ENCODE measurements at regions not wholly inside any gene's neighbourhood (a gene's known extent, or its start where the extent isn't known, plus 50 kb on each side); places are given as distances from the start of the nearest gene placed in this dataset.

DNA sequence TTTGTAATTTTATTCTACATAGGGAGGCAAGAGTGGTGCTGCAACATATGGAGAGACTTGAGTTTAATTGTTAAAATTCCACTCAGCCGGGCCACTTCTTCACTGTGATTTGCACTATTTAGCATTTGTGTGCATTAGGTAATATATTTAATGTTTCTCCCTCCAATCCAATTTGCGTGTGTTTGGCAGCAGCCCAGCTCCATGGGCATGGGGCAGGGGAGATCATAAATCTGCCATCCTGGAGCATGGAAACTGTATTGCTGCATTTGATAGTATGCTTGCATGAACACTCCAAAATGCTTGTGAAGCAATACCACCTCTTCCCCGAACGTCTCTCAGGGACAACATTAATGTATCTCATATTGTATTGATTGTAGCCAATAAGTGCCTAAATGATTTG is 339.1 kb upstream of the RBFOX1 start:
- DNase-seq: no peak

DNA sequence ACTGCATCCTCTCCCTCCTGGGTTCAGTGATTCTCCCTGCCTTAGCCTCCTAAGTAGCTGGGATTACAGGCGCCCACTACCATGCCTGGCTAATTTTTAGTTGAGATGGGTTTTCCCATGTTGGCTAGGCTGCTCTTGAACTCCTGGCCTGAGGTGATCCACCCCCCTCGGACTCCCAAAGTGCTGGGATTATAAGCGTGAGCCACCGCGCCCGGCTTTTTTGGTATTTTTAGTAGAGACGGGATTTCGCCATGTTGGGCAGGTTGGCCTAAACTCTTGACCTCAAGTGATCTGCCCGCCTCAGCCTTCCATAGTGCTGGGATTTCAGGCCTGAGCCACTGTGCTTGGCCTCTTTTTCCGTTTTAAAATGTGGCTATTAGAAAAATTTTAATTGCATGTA is 343.8 kb upstream of the RBFOX1 start:
- DNase-seq: no peak

DNA sequence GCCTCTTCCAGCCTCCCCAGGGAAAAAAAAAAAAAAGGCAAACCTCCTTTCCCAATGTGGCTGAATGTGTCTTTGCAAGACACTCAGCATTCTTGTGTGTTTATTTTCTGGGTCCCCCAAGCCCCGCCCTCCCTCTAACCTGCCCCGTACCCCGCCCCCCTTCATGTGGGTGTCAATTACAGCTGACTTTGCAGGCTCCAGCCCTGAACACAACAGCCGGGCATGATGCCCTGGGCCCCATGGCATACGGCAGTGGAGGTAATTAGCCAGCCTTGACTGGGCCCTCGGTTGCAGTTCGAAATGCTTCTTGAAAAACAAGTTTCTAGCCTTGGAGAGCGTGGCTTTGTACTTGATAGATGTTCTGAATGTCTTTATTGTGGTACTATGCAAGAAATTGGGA is 354.7 kb upstream of the RBFOX1 start:
- DNase-seq: no peak

DNA sequence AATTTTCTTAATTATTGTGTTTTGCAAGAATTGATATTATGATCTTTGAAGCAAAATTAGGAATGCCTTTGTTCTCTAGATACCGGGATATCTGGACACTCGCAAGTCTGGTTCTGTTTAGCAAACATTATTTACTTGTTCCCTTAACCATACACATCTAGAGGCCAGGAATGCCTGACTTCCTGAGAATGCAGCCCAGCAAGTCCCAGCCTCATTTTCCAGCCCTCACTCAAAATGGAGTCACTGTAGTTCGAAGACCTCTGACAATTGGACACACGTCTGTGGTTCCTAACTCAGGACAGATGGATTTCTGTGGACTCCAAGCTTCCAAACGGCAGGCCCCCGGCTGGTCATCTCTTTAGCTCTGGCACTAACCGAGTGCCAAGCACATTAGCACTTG is 355.4 kb upstream of the RBFOX1 start:
- no peak for DNase-seq

DNA sequence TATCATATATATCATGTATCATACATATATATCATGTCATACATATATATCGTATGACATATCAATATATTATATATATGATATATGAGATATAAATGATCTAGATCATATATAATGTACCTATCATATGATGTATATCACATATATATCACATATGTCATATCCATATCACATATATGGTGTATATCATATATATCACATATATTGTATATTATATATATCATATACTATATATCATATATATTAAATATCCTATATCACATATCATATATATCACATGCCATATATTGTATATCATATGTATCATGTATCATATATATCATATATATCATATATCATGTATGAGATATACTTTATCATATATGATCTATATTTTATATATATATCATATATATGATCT is 355.9 kb upstream of the RBFOX1 start:
- DNase-seq: no peak

DNA sequence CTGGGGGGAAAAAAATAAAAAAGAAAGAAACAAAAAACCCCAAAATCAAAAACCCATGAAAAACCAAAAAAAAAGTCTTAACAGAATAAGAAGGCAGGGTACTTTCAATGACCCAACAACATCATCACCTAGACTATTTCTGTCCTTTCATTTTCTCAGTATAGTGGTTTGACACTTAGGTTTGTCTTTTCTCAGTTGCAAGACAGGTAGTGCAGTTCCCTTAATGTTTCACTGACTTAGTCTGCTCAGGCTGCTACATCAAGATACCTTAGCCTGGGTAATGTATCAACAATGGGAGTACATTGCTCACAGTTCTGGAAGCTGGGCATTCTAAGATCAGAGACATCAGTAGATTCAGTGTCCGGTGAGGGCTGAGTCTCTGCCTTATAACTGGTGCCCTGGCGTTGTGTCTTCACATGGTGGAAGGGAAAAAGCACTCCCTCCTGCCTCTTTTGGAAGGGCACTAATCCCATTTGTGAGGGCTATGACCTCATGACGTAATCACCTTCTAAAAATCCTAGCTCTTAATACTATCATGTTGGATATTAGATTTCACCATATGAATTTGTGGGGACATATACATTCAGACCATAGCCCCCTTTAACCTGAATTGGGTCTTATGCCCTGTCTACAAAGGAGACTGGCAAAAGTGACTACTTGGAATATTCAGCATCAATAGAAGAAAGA is 362.3 kb upstream of the RBFOX1 start:
- DNase-seq: no peak

DNA sequence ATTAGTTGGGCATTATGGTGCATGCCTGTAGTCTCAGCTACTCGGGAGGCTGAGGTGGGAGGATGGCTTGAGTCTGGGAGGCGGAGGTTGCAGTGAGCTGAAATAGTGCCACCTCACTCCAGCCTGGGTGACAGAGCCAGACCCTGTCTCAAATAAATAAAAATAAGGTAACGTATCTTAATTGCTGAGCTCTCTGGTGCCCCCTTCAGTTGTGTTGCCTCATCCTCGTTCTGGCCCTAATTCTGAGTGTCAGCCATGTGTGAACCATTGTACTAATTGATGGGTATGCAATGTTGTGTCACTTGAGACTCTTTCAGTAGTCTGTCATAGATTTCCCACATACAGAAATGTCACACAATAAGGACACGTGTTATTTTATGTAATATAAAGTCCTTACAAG is 363.1 kb upstream of the RBFOX1 start:
- no peak for DNase-seq

DNA sequence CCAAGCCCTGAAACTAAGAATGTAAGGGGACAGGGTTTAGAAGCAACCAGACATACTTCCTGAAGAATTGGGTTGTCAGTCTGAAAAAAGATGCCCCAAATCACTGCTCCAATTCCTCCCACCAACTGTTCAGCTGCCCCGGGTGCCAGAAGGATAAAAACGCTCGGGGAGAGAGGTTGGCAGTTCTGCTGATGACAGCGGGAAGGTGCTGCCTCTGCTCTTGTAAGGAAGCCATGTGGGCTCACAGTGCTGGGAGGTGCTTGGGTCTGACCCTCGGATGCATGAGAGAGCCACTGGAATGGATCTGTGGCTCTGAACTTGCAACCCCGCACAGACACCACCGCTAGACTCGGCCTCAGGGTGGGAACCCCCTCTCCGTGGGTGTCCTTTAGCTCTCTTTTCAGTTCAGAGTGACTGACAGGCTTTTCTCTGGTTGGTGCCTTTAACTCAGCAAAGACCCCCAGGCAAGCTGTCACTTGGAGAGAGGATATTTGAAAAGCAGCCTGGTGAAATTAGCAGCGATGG is 364.8 kb upstream of the RBFOX1 start:
- DNase-seq: no peak

DNA sequence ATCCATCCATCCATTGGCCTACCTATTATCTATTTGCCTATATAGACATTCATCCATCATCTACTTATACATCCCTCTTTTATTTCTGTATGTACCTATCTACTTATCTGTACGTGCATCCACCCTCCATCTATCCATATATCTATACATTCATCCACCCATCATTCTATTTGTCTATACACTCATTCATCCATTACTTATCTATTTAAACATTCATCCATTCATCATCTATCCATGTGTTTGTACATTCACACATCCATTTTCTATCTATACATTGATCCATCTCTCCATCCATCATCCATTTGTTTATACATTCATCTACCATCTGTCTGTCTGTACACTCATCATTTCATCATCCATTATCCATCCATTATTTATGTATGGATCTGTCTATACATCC is 365.7 kb upstream of the RBFOX1 start:
- DNase-seq: no peak

DNA sequence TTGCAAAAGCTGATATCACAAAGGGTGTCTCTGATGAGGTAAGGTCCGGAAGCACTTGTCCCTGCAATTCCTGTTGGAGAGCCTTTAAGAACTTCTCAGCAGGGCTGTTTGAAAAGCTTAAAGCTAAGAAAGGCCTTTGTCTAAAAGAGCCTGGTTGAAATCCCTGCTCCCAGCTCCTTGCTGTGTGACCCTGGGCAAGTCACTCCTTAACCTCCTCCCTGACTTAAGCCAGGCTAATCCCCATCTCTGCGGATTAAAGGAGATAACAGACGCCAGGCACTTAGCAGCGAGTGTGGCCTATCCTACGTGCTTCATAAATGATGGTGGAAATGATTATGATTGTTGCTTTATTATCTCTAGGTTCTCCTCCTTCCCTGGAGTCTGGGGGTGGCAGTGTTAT is 368.0 kb upstream of the RBFOX1 start:
- no peak for DNase-seq

DNA sequence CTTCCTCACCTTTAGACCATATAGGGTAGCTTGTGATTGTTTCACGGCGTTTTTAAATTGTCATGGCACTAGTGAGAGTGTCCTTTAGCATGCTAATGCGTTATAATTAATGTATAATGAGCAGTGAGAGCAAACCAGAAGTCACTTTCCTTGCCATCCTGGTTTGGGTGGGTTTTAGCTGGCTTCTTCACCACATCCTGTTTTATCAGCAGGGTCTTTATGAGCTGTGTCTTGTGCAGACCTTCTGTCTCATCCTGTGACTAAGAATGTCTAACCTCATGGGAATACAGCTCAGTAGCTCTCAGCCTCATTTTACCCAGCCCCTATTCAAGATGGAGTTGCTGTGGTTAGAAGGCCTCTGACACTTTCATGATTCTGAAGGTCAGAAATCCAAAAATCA is 370.9 kb upstream of the RBFOX1 start:
- DNase-seq: no peak

DNA sequence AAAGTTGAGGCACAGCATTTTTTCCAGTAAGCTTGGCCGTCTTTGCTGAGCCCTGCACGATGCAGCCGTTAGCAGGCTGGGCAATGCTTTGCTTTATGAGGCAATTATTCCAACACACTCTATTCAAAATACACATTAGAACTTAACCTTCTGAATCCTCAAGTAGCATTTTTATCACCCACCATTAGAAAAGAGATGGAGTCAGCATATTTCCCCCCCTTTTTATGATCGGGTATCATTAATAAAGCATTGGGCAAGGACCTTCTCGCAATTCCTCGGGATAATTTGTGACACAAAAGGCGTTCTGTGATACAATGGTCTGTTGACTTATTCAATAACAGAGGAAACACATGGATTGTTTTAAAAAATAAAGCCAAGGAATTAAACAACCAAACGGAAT is 374.5 kb upstream of the RBFOX1 start:
- DNase-seq: no peak

DNA sequence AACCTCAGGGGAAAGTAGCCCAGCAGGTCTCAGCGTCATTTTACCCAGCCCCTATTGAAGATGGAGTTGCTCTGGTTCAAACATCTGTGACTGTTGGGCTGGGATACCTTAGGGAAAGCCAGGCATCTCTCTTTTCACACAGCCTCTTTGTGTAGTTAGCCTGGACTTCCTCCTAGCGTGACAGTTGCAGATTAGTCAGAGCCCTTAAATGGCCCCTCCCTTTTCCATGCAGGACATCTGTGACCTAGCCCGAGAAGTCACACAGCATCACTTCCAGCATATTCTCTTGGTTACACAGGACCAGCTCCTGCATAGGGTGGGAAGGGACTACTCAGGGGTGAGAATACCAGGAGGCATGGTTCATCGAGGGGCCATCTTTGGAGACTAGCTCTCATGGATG is 375.0 kb upstream of the RBFOX1 start:
- no peak for DNase-seq

DNA sequence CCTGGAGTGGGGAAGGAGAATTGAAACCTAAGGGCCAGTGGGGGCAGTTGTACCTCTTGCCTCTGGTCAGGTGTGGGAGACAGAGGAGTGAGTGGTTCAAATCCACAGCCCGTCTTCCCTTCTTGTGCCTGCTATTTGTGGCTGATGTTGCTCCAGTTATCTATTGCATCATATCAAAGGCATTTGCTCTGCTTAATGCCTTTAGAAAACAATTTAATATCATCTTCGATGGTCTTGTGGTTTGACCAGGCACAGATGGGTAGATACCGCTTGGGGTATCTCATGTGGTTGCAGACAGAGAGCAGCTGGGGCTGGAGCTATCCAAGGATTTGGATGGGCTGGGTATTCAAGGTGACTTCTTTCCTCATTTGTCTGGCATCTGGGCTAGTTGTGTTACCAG is 376.1 kb upstream of the RBFOX1 start:
- DNase-seq: no peak

DNA sequence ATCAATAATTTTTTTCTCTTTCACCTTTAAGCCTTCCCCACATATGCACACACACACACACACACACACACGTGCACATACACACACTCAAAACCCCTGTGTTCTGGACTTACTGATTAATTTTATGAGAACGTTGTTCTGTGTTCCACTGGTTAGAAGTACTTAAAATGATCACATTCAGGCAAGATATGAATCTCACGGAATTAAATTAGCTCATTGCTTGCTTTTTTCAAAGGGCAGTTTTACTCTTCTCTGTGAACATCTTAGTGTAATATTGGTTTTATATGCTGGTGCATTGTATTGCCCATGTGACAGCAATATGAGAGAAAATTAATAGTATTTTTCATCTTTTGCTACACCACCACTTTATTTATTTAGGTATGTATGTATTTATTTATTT is 377.3 kb upstream of the RBFOX1 start:
- DNase-seq: no peak

DNA sequence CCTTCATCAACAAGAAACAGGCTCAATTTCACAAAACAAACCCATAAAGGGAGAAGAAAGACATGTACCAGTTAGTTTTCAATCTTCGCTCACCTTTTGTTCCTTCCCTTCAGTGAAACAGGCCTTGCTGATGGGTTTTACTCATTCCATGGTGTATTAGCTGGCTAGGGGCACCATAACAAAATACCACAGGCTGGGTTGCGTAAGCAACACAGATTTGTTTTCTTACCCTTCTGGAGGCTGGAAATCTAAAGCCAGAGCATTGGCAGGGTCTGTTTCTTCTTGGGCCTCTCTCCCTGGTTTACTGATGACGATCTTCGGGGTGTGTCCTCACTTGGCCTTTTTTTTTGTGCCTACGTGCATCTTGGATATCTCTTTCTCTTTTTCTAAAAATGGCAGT is 383.4 kb upstream of the RBFOX1 start:
- DNase-seq: no peak

DNA sequence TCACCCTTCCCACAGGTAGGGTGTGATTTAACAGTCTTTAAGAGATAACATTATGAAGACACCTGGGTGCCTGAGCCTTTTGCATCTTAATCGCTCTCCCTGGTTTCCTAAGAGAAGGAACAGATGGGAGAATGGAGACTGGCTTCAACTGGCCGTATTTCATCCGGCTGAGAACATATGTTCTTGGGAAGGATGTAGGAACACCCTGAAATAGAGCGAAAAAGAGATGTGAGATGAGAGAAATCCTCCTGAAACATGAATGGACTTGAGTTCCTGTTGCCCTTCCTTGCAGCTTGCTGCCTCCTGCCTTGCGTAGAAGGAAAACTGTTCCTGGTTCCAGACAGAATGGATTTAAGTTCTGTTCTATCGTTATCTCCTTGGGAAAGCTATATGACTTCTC is 385.4 kb upstream of the RBFOX1 start:
- no peak for DNase-seq

DNA sequence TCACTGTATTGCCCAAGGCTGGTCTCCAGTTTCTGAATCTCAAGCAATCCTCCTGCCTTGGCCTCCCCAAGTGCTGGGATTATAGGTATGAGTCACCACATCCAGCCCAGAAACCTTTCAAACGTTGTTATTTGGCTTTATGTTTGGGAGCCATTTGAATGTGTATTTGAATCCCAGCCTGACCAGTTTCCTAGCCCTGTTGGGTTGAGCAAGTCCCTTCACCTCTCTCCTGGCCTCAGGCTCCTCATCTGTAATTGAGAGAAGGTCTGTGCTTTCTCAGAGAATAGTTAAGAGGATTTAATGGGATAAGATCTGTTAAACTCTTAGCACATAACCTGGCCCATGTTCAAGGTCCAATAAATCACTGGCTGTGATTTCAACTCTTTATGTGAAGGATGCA is 385.8 kb upstream of the RBFOX1 start:
- no peak for DNase-seq

DNA sequence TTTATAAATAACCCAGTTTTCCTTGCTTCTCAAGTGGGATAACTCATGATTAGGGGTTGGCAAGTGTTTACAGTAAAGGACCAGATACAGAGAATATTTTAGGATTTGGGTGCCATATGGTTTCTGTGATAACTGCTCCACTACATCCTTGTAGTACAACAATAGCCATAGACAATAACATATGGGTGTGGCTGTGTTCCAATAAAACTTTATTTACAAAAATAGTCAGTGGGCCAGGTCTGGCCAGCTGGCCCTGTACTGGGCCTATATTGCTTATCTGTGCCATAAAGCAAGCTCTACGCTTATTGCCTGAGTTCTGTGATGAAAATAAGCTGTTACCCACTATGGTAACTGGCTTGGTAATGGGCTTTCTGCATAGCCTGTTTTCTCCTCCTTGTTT is 386.5 kb upstream of the RBFOX1 start:
- no peak for DNase-seq

DNA sequence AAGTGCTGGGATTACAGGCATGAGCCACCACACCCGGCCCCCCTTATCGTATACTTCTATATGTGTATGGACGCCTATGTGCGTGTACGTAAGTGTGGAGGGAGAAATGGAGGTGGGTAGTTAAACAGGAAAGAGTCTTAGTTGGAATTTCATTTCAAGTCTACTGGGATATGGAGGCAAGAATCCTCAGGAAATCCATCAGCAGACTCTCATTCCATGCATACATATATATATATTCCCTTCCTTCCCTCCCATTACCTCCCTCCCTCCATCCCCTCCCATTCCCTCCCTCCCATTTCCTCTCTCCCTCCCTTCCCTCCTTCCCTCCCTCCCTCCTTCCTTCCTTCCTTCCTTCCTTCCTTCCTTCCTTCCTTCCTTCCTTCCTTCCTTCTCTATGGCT is 391.7 kb upstream of the RBFOX1 start:
- no peak for DNase-seq

DNA sequence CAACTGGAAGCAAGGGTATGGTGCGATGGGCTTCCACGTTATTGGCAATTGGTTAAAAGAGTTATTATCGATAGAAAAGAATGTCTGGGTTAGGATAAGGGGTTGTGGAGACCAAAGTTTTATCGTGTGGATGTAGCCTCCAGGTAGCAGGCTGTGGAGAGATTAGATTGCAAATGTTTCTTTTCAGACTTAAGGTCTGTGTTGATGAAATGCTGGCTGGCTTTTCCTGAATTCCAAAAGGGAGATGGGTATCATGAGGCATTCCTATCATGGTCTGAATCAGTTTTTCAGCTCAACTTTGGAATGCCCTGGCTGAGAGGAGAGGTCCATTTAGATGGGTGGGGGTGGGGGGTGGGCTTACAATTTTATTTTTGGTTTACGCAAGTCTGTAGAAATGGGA is 395.0 kb upstream of the RBFOX1 start:
- DNase-seq: no peak

DNA sequence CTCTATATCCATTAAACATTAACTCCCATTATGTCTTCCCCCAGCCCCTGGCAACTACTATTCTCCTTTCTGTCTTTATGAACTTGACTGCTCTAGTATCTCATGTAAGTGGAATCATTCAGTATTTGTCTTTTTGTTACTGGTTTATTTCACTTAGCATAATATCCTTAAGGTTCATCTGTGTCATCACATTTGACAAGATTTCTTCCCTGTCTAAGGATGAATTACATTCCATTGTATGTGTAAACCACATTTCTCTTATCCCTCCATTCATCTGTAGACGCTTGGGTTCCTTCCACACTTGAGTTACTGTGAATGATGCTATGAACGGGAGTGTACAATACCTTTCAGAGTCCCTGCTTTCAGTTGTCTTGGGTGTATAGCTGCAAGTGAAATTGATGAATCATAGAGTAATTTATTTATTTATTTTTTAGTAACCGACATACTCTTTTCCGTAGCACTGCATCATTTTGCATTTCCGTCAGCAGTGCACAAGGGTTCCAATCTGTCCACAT is 399.7 kb upstream of the RBFOX1 start:
- no peak for DNase-seq

DNA sequence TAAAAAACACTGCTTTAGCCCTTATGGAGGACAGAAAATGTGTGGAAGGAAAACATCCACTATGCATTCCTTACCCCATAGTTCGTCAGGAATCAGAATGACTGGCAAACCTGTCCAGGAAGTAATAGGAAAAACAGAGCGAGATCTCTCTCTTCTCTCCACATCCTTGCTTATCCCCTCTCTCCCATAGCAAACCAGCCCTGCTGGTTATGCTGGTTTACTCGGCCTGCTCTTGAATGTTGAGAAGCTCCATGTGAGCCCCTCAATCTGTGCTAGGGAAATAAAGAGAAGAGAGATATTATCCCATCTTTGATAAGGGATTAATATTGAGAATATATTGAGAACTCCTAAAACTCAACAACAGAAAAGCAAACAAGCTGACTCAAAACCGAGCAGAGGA is 402.8 kb upstream of the RBFOX1 start:
- no peak for DNase-seq

DNA sequence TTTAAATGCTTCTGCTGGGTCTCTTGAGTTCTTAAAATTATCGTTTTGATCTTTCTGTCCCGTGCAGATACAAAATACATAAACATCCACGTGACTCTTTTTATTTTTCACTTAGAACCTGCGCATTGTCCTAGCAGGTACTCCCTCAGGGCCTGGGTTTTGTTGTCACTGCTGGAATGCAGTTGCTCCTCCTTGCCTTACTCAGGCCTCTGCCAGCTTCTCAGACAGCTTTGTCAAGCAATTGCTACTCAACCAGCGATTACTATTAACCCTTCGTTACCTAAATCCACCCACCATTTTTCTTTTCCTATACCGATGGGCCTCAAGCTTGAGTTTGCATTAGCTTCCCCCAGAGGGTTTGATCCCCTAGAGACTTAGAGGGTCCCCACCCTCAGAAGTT is 405.9 kb upstream of the RBFOX1 start:
- no peak for DNase-seq

DNA sequence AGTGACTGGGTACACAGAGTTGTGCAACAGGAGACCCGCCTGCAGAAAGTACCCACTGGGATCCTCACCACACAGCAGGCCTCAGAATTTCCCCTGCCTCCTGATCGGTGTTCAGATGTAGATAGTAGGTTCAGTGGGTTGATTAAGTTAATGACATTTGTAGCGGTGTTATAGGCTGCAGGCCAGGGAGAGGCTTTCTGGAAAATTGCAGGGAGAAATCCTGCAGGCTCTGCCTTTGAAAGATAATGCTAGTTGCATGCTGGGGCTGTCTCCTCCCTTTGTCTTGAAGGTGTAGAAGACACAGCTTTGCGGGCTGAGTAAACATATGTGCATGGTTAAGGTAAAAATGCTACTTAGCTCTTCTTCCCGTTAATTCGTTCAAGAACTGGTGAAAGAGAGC is 406.3 kb upstream of the RBFOX1 start:
- no peak for DNase-seq

Measured in NCI-H526 treated with DMSO at 0.1 percent for 48 hours (cell line).